NCI-H2227 treated with DMSO at 0.1 percent for 48 hours (cell line): ENCODE measurements at regions not wholly inside any gene's neighbourhood (a gene's known extent, or its start where the extent isn't known, plus 50 kb on each side); places are given as distances from the start of the nearest gene placed in this dataset.

ENCODE experiments used
- DNase-seq: peaks from one replicate; lab custom pipeline; 2025; lab: John Stamatoyannopoulos, UW

DNA sequence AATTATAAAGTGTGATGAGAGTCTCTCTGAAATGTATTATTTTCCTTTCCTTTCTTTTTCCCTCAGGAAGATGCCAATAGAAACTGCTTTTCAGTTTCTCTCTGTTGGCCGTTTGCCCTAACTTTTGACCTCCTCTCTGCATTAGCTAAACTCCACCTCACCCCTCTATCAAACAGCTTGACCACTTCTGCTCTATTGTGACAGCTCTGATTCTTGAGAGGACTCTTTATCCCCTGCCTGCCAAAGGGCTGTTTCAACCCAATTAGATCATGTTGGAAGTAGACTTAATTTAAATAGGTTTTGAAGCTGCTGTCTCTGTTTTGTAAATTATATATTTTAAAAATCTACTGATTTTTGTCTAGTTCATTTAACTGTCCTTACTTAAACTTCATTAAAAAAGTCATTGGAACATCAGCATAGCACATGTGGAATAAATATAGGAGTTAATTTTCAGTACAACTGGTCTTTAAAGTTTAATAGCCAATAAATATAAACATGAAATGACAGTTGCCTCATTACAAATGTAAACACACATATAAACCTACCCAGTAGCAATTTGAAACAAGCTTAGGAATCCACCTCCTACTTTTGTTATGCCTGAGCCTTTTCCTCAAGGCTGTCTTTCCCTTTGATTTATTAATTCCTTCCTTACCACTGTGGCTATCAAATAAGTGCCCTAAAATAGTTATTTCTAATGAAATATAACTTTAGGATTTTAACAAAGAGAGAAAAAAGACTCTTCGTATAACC, 152.0 kb downstream of the CHRM3 start:
- DNase-seq: no peak

DNA sequence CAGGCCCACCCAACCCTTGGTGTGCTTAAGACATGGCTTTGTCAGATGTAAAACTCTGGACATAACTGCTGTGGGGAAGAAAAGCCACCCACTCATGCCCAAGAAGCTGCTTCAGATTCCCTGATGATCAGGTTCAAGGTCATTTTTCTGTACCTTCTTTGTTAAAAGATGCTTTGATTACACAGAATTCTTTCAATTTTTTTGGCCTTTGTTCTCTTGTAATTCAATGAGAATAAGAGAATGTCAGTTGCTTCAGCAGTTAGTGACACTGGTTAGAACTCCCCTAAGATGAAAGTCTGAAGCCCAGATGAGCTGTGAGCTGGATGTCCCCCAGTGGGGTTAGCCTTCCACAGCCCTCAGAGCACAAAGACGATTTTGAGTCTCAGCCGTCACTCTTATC, 152.7 kb downstream of the CHRM3 start:
- no peak for DNase-seq

DNA sequence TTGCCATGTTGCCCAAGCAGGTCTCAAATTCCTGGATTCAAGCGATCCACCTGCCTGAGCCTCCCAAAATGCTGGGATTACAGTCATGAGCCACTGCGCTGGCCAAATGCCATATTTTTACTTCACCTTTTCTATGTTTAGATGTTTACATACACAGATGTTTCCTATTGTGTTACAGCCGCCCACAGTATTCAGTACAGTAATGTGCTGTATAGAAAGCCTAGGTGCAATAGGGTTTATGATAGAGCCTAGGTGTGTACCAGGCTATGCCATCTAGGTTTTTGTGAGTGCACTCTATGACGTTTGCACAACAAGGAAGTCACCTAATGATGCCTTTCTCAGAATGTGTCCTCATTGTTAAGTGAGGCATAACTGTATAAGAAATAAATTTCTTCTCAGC, 153.4 kb downstream of the CHRM3 start:
- no peak for DNase-seq

DNA sequence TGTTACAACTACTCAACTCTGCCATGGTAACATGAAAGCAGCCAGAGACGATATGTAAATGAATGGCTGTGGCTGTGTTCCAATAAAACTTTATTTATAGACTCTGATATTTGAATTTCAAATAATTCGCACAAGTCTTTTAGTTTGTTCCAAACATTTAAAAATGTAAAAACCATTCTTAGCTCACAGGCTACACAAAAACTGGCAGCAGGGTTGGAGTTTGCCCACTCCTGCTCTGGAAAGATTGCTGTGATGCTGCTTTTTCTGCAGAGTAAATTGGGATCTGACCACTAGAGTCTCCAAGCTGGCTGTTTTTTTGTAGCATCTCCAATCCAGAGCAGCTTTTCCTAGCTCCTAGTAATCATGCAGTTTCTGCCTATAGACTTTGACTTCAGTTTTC, 157.5 kb downstream of the CHRM3 start:
- no peak for DNase-seq

DNA sequence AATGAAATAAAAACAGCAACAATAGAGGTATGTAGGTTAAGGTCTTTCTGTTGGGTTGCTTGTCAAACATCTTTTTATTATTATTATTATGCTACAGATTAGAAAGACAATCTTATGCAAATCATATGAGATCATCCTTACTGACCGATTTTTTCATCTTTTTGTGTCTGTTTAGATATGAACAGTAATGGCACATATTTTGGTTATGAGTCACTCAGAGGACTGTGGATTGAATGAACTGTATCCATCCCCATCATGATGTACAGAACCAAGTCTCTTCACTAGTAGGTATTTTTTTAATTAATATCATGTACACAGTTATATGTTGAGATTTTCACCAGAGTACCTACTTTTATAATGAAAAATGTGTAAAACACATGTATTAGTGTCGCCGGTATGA, 159.1 kb downstream of the CHRM3 start:
- no peak for DNase-seq

DNA sequence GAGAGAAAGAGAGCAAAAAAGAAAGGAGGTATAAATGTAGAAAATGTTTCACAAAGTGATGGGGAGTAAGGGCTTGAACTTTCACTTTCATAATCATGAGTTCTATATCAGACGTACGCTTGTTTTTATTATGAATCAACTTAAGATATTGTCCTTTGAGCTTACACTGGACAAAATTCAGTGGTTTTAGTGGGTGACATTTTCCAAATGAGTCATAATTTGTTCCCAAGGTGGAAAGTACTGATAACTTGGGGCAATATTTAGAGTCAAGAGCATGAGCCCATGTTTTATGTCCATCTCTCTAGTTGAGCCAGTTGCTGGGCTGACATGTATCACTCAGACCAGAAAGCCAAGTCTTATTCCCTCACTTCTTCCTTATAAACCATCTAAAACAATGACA, 161.6 kb downstream of the CHRM3 start:
- DNase-seq: no peak

DNA sequence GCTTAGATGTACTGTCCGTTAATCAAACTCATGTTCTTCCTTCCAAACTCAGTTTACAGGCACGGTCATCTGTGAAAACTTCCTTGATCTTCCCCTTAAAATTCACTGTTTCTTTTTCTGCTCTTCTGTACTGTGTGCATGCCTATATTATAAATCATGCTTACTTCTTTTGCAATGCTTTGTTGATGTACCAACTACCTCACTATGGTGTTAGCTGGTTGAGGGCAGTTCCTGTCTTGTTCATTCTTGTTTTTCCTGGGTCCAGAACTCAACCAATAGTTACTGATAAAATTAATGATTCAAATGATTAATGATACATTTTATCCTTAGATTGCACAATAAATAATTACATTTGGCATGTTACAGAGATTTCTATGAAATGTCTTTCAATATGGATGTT, 163.8 kb downstream of the CHRM3 start:
- no peak for DNase-seq

DNA sequence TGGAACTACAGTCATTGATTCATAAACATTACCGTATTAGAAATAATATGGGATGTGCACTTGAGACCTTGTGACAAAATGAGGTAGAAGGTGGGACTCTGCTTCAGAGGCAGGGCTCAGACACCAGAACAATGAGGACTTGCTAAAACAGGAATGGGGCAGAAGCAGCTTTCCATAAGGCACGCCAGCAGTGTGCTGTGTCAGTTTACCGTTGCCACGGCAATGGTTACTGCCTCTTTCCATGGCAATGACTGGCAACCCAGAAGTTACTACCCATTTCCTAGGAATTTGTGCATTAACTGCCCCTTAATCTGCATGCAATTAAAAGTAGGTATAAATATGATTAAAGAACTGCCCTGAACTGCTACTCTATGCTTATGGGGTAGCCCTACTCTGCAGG, 169.0 kb downstream of the CHRM3 start:
- DNase-seq: no peak

DNA sequence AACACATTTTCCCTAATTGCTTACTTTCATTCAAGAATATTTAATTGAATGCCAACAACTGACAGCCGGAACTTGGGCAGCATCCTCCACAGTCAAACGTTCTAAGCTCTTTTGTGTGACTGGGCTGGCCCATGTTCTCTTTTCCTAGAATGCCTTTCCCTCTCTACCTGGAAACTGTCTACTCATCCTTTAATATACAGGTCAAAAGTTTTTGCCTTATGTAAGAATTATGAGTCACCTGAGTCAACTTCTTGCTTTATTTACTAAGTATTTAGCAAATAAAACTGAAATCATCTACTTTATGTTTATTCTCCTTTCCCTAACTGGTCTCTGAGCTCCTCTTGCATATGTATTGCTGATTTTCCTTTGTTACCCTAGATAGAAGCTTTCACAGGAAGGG, 172.2 kb downstream of the CHRM3 start:
- no peak for DNase-seq

DNA sequence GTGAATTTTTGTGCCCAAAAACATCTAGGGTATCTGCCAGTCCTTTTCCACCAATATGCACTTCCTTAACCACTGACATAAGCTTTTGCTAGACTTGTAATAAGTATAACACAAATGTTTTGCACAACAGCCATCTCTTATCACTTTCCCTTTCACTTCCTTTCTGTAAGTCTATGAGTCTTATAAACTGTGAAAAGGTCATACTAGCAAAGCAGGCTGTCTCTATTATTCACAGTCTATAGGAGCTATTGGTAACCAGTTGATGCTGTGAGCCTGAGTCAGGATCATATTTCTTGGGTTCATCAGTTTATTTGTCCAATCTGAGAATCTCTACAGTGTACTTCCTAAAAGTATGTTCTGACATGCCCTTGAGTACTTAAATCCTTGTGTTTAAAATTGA, 172.6 kb downstream of the CHRM3 start:
- DNase-seq: no peak

DNA sequence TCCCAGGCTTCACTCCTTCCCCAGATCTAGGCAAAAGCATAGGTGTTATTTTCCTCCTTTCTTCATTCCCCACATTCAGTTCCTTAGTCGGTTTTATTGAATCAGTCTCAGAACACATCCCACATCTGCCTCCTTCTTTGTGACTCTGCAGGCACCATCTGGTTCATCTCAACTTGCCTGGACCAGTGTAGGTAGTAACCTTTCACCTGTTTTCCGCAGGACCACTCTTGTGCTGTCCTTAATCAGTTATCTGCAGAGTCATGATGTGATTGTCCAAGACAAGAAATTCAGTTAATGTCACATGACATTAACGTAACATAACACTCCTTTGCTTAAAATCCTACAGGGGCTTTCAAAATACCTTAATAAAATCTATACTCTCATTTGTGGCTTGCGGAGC, 174.6 kb downstream of the CHRM3 start:
- no peak for DNase-seq

DNA sequence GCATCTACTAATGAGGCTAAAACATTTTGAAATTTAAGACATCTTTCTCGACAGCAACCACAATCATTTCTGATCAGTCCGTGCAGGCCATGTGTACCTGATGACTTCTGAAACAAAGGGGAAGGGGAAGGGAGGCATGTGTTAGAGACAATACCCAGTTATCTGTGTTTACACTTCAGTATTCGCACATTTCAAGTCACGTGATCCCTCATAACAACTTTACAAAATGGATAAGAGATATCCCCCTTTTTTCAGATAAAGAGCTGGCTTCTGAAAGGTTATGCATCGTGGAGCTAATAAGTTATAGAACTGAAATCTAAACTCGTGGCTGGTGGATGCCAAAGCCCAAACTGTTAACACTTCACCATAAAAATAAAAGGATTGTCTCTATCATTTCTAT, 175.7 kb downstream of the CHRM3 start:
- DNase-seq: no peak

DNA sequence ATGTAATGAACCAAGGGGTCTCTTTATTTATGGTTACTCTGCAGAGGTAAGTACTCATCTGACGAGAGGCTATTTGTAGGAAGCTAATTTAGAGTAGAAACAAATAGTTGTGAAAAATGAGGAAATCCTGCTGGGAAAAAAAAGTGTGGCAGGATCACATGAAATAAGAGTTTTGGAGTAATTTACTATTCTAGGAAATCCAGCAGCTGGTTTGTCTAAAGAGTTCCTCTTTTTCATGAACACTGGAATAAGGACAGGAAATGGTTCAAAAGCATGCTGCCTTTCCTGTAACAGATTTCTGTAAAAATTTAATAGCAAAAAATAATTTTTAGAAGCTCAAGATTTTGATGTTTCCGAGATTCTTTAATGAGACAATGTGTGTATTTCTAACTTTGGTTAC, 177.3 kb downstream of the CHRM3 start:
- DNase-seq: no peak

DNA sequence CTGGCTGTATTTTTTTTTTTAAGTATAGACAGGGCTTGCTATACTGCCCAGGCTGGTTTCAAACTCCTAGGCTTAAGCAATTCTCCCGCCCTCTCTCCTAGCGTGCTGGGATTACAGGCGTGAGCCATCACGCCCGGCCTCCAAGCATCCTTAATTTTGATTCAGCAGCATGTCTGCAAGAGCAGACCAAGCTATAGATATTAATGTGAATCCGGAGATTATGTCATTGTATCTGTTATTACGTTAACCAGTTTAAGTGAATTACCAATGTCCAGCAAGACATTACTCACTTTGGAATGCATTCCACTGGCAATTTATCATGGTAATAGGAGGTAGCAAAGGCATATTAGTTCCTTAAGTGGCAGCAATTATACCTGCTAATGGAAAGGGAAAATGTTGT, 179.7 kb downstream of the CHRM3 start:
- DNase-seq: no peak

DNA sequence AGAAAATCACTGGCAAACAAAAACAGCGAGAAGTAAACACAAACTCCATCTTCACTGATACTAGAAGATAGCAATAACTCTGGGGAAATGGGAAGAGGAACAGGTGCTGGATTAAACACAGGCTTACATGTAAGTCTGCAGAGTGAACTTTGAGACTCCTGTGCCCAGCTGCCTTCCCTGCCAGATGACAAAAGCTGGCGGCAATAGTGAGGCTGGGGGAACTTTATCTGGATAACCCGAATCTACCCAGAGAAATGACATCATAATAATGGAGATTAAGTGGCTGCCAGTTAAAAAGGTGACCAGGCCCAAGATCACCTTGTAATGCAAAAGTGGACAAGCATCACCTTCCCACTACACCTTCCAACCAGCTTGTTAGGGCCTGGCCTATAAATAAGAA, 184.5 kb downstream of the CHRM3 start:
- no peak for DNase-seq

DNA sequence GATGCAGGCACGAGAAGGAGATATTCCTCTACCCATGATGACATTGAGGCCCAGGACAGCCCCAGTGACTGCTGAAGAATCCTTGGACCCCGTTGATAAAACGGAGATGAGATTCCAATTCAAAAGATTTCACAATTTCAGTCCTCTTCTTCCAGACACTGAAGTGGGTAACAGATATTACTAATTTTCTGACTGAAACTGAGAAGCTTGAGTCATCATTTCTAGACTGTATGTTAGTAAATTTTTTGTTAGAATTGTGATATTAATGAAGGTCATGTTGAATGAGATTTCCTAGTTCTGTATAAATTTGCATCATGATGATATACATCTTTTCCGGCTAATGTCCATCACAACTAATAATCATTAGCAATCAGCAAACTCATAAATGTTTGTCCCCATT, 185.8 kb downstream of the CHRM3 start:
- DNase-seq: no peak

DNA sequence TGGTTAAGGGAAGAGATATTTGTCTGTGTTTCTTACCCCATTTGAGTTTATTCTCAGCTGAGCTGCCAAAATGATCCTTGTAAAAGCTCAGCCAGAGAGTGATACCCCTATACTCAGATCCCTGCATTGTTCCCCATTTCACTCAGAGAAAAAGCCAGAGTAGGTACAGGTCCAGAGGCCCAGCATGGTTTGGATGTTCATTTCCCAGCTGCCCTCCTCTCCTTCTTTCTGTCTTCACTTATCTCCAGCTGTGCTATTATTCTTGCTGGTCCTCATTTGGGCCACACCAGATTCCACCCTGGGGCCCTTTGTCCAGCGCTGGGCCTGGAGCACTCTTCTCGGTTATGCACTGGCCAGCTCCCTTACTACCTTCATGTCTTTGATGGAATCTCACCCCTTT, 187.7 kb downstream of the CHRM3 start:
- DNase-seq: no peak

DNA sequence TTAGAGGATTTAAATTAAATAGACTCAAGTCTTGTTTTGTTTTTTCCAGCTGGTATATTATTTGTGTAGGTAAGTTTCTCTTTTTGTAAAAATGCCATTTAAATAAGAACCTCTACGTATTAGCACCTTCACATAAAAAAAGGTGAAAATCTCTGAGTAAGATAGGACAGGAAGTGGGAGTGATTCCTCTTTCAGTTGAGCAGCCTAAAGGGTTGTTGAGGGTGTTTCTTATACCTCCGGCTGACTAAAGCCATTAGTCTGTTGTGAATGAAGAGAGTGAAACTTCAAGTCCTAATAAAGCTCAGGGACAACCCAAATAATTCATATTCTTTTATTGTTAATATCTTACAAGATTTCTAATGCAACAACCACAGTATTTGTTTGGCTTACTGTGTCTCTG, 188.7 kb downstream of the CHRM3 start:
- no peak for DNase-seq

DNA sequence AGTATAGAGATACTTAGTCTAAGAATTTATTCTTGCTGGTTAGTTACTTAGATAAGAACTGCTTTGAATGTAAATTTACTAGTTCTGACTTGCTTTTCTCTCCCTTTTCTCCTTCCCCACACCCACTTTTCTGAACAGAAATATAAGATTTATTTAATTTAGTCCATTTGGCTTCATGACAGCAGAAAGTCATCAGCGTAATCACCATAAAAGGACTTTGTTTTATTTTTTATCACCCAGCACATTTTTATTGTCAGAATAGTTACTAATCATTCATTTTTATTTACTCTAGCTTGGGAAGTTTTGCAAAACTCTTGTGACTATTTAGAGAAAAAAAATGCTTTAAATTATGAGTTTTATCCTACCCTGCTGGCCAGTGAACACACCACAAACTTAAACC, 197.2 kb downstream of the CHRM3 start:
- DNase-seq: no peak

DNA sequence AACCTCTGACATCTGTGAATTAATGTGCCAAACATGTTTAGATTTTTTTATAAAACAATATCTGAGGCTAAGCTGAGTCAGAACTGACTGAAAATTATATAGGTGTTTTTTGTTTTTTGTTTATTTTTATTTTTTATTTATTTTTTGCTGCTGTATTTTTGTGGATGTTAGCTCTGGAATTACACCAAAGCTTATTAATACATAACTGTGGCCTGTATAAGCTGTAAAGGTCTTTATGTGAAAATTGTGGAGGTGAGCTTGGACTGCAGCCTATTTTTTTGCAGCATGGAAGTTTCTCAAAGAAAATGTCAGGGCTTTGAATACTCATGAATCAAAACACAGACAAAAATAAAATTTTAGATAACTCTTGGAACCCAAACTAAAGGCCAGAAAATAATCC, 199.8 kb downstream of the CHRM3 start:
- no peak for DNase-seq

DNA sequence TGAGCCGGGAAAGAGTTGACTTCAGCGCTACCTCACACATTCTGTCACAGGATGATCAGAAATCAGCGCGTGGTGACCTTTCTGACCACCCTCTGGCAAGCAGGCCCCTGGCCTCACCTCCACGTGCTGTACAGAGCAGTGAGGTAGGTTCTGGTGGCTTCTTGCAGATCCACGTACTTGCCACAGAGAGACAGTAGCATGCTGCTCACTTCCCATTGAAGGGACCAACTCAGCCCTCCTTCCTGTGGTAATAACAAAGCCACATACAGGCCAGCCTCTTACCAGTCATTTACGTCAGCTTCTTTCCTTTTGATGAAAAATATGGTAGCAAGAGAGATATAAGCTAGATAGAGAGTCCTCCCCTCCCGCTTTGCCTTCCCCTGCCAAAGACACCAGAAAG, 200.7 kb downstream of the CHRM3 start:
- no peak for DNase-seq

DNA sequence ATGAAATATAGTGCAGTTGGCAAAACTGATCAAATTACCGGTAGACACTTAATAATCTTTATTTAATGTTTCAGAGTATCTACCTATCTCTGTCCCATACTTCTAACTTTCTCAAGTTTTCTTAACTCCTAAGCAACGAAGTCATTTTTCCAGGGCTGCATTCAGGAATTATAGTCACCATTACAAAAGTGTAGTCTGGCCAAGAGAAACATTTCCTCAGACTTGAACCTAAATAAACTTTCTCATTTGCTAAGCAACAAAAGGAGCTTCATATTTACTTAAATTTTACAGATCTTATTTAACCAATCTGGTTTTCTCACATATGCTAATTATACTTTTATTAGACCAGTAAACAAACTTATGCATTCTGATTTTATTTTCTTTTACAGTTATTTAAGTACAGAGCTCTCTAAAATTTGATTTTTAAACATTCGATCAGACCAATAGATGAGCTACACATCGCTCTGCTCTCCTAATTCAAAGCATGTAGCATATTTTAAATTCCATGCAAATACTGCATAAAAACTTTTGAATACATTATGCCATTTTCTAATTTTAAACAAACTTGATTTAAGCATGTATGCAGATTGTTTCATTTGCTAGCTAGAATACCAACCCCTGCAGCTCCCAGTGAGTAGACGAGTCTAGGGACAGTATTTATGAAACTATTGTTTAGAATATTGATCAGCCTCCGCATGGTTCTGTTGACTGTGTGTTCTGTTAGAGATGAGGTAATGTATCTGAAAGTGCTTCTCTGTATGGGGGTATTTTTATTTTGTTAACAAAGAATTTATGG, 201.4 kb downstream of the CHRM3 start:
- no peak for DNase-seq

DNA sequence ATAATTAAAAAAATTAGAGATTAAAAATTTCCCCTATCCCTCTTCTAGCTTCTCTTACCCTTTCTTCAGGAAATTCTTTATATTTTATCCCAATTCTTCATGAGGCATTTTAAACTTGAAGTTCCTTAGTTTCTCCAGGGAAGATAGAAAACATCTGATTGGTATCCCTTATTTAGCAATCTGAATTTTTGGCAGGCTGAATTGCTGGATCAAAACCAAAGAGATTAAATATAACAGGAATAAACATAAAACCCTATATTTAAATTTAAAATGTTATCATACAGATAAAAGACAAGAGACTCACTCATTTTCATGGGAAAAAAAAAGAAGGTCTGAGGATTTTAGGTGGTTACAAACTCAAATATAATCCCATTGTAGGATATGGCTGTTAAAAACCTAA, 204.2 kb downstream of the CHRM3 start:
- DNase-seq: no peak

DNA sequence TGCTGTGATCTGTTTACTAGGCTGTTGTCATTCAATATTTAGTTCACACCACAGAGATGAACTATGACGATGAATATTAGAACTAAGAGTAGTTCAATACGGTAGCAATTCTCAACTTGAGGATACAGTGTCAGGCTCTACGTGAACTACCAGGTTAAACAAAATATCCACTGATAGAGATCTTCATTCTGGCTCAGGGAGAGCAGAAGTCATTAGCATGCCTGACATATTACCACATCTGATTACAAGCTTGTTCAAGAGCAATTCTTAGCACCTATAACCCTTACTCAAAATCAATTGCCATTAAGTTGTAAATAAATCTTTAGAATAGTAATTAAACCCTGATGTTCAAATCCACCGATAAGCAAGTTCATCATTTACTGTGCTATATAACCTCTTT, 207.2 kb downstream of the CHRM3 start:
- no peak for DNase-seq
